Muscle layer of colon (tissue), 2 donors: ENCODE measurements at regions not wholly inside any gene's neighbourhood (a gene's known extent, or its start where the extent isn't known, plus 50 kb on each side); places are given as distances from the start of the nearest gene placed in this dataset.

Source experiments
- H3K27ac ChIP-seq: one replicate; pipeline ENCODE4 v1.7.0; 2013; ENCODE audit warnings: low read depth, mild to moderate bottlenecking, low read length, moderate library complexity
- H3K27me3 ChIP-seq, 2 donors: one replicate each; pipeline ENCODE4 v1.7.0; 2013; ENCODE audit warnings: low read length in 2 of 2, mild to moderate bottlenecking in 2 of 2; ENCODE audit not compliant: insufficient read depth in 2 of 2, control insufficient read depth in 1 of 2
- H3K36me3 ChIP-seq: one replicate; pipeline ENCODE4 v1.7.0; 2013; ENCODE audit warnings: mild to moderate bottlenecking, low read length; ENCODE audit not compliant: insufficient read depth
- H3K4me1 ChIP-seq: one replicate; pipeline ENCODE4 v1.7.0; 2013; ENCODE audit warnings: mild to moderate bottlenecking, low read length; ENCODE audit not compliant: insufficient read depth
- H3K4me3 ChIP-seq, 2 donors: one replicate each; pipeline ENCODE4 v1.7.0; 2013; ENCODE audit warnings: low read length in 2 of 2, low read depth in 1 of 2, mild to moderate bottlenecking in 1 of 2, moderate library complexity in 1 of 2
- H3K9ac ChIP-seq: one replicate; pipeline ENCODE4 v1.7.0; 2013; ENCODE audit warnings: low read length
- H3K9me3 ChIP-seq: one replicate; pipeline ENCODE4 v1.7.0; 2013; ENCODE audit warnings: mild to moderate bottlenecking, low read length
- donor health status: abdominal sarcoma.
- donor health status: Adenocarcinoma of cecum.

GRCh38 chr19:31103228-31103627, 246.0 kb downstream of the TSHZ3 start:
- H3K27ac ChIP-seq = no peak overlapping the region
- no peaks in the 10 kb centered on the region for H3K36me3 ChIP-seq
- no peaks in the 10 kb centered on the region for H3K9me3 ChIP-seq
- no peak overlapping the region for H3K9ac ChIP-seq
- H3K4me1 ChIP-seq = peaks cover 50% of the 10 kb centered on the region
- H3K27me3 ChIP-seq = no peaks in the 10 kb centered on the region
- no peak overlapping the region for H3K4me3 ChIP-seq

- H3K4me1 ChIP-seq = peaks cover 50% of the 10 kb centered on the region
- no peaks in the 10 kb centered on the region for H3K36me3 ChIP-seq
- no peak overlapping the region for H3K9ac ChIP-seq
- H3K27me3 ChIP-seq = no peaks in the 10 kb centered on the region
- no peak overlapping the region for H3K27ac ChIP-seq
- H3K4me3 ChIP-seq = no peak overlapping the region
- no peaks in the 10 kb centered on the region for H3K9me3 ChIP-seq
Observed at GRCh38 chr19:31102674-31103073, 246.6 kb downstream of the TSHZ3 start.

GRCh38 chr19:31100981-31101380, 248.3 kb downstream of the TSHZ3 start:
- Histone ChIP-seq H3K36me3 (no peaks in the 10 kb centered on the region), H3K9me3 (no peaks in the 10 kb centered on the region), H3K4me1 (peaks cover 50% of the 10 kb centered on the region), H3K27me3 (no peaks in the 10 kb centered on the region), H3K27ac (no peak overlapping the region), H3K4me3 (no peak overlapping the region), H3K9ac (no peak overlapping the region)

GRCh38 chr19:31100206-31100590, 249.0 kb downstream of the TSHZ3 start:
- peaks cover 47% of the 10 kb centered on the region for H3K4me1 ChIP-seq
- no peaks in the 10 kb centered on the region for H3K27me3 ChIP-seq
- H3K4me3 ChIP-seq = no peak overlapping the region
- no peak overlapping the region for H3K9ac ChIP-seq
- H3K9me3 ChIP-seq = no peaks in the 10 kb centered on the region
- H3K36me3 ChIP-seq = no peaks in the 10 kb centered on the region
- no peak overlapping the region for H3K27ac ChIP-seq

- Histone ChIP-seq H3K36me3 (no peaks in the 10 kb centered on the region), H3K9me3 (no peaks in the 10 kb centered on the region), H3K4me1 (peaks cover 44% of the 10 kb centered on the region), H3K9ac (no peak overlapping the region), H3K4me3 (no peak overlapping the region), H3K27me3 (no peaks in the 10 kb centered on the region), H3K27ac (no peak overlapping the region)
Observed at GRCh38 chr19:31099515-31100205, 249.6 kb downstream of the TSHZ3 start.

- Histone ChIP-seq H3K27ac (no peak overlapping the region), H3K36me3 (no peaks in the 10 kb centered on the region), H3K9ac (no peak overlapping the region), H3K9me3 (no peaks in the 10 kb centered on the region), H3K4me1 (peaks cover 44% of the 10 kb centered on the region), H3K27me3 (no peaks in the 10 kb centered on the region), H3K4me3 (no peak overlapping the region)
Observed at GRCh38 chr19:31098836-31099235, 250.4 kb downstream of the TSHZ3 start.

- Histone ChIP-seq H3K4me3 (no peak overlapping the region), H3K27ac (no peak overlapping the region), H3K9ac (no peak overlapping the region), H3K36me3 (no peaks in the 10 kb centered on the region), H3K9me3 (no peaks in the 10 kb centered on the region), H3K4me1 (peaks cover 36% of the 10 kb centered on the region), H3K27me3 (no peaks in the 10 kb centered on the region)
Observed at GRCh38 chr19:31096935-31097545, 252.2 kb downstream of the TSHZ3 start.

- no peak overlapping the region for H3K9ac ChIP-seq
- no peaks in the 10 kb centered on the region for H3K27me3 ChIP-seq
- H3K4me3 ChIP-seq = no peak overlapping the region
- H3K9me3 ChIP-seq = no peaks in the 10 kb centered on the region
- H3K27ac ChIP-seq = no peak overlapping the region
- no peaks in the 10 kb centered on the region for H3K36me3 ChIP-seq
- H3K4me1 ChIP-seq = peaks cover 28% of the 10 kb centered on the region
Observed at GRCh38 chr19:31096062-31096830, 253.0 kb downstream of the TSHZ3 start.

GRCh38 chr19:31095100-31095804, 254.0 kb downstream of the TSHZ3 start:
- H3K36me3 ChIP-seq = no peaks in the 10 kb centered on the region
- no peaks in the 10 kb centered on the region for H3K9me3 ChIP-seq
- H3K27ac ChIP-seq = no peak overlapping the region
- no peak overlapping the region for H3K9ac ChIP-seq
- peaks cover 18% of the 10 kb centered on the region for H3K4me1 ChIP-seq
- no peaks in the 10 kb centered on the region for H3K27me3 ChIP-seq
- no peak overlapping the region for H3K4me3 ChIP-seq

GRCh38 chr19:31092274-31092673, 257.0 kb downstream of the TSHZ3 start:
- Histone ChIP-seq H3K9me3 (no peaks in the 10 kb centered on the region), H3K9ac (no peak overlapping the region), H3K4me3 (no peak overlapping the region), H3K27ac (no peak overlapping the region), H3K4me1 (no peaks in the 10 kb centered on the region), H3K27me3 (no peaks in the 10 kb centered on the region), H3K36me3 (no peaks in the 10 kb centered on the region)

- Histone ChIP-seq H3K27me3 (no peaks in the 10 kb centered on the region), H3K9me3 (no peaks in the 10 kb centered on the region), H3K27ac (no peak overlapping the region), H3K9ac (no peak overlapping the region), H3K4me3 (no peak overlapping the region), H3K4me1 (no peaks in the 10 kb centered on the region), H3K36me3 (no peaks in the 10 kb centered on the region)
Observed at GRCh38 chr19:31089681-31090080, 259.6 kb downstream of the TSHZ3 start.
